IMR-90 (cell line): ENCODE measurements at regions not wholly inside any gene's neighbourhood (a gene's known extent, or its start where the extent isn't known, plus 50 kb on each side); places are given as distances from the start of the nearest gene placed in this dataset.

Experiments
- ATAC-seq: fragments of 200-7000 bp; cut with Tn5 transposase; 2 replicates; pipeline ENCODE4 v1.9.1; 2020; ENCODE audit warnings: low read depth, mild to moderate bottlenecking, moderate library complexity
- BruUV-seq: library from RNA; stranded (reverse); fragments of 400-500 nt; replicated peaks from 2 replicates; lab custom pipeline; 2021; lab: Mats Ljungman, UMichigan
- CTCF ChIA-PET: fragments of 300-600 bp; formaldehyde crosslinking; extraction: SDS; loops from one replicate; lab custom pipeline; 2021; ENCODE audit warnings: antibody characterized with exemption; lab: Yijun Ruan, JAX
- POLR2A ChIA-PET: fragments of 300-600 bp; sonication (Branson Sonifier 250); formaldehyde crosslinking; loops from one replicate; lab custom pipeline; 2022; ENCODE audit warnings: antibody characterized with exemption; ENCODE audit not compliant: unreplicated experiment; lab: Charles Lee
- DNase-seq: peaks from one replicate; pipeline ENCODE4 v3.0.0; 2013
- H2AFZ ChIP-seq: replicated peaks from 2 replicates; pipeline ENCODE3; 2013; ENCODE audit warnings: low read length, mild to moderate bottlenecking; ENCODE audit not compliant: poor library complexity
- H2AK5ac ChIP-seq: 2 replicates; pipeline ENCODE4 v1.6.1; 2013; ENCODE audit warnings: low read depth, low read length, inconsistent platforms
- H2AK9ac ChIP-seq: replicated peaks from 2 replicates; pipeline ENCODE3; 2013; ENCODE audit warnings: mild to moderate bottlenecking, low read depth, low read length, moderate library complexity; ENCODE audit not compliant: poor library complexity
- H2BK120ac ChIP-seq: 2 replicates; pipeline ENCODE4 v1.6.1; 2013; ENCODE audit warnings: low read depth, low read length, inconsistent platforms
- H2BK15ac ChIP-seq: 3 replicates; pipeline ENCODE4 v1.6.1; 2013; ENCODE audit warnings: low read depth, low read length, inconsistent platforms
- H2BK20ac ChIP-seq: 2 replicates; pipeline ENCODE4 v1.6.1; 2013; ENCODE audit warnings: low read depth, mild to moderate bottlenecking, inconsistent platforms, low read length, moderate library complexity
- H2BK5ac ChIP-seq: 2 replicates; pipeline ENCODE4 v1.6.1; 2013; ENCODE audit warnings: mild to moderate bottlenecking, low read depth, low read length, inconsistent platforms; ENCODE audit not compliant: poor library complexity, severe bottlenecking
- H3K14ac ChIP-seq: replicated peaks from 2 replicates; pipeline ENCODE4 v1.6.1; 2013; ENCODE audit warnings: low read depth, low read length, inconsistent platforms
- H3K18ac ChIP-seq: 2 replicates; pipeline ENCODE4 v1.6.1; 2013; ENCODE audit warnings: low read depth, low read length, control low read depth
- H3K23ac ChIP-seq: 2 replicates; pipeline ENCODE4 v1.6.1; 2013; ENCODE audit warnings: low read depth, low read length, inconsistent platforms
- H3K27ac ChIP-seq: 2 replicates; pipeline ENCODE4 v1.5.1; 2013; ENCODE audit warnings: mild to moderate bottlenecking, control low read depth, low read length; ENCODE audit not compliant: insufficient read depth
- H3K27me3 ChIP-seq: 2 replicates; pipeline ENCODE4 v1.6.1; 2013; ENCODE audit warnings: low read length; ENCODE audit not compliant: control insufficient read depth, insufficient read depth
- H3K36me3 ChIP-seq: 2 replicates; pipeline ENCODE4 v1.6.1; 2013; ENCODE audit warnings: low read length, mixed read lengths; ENCODE audit not compliant: control insufficient read depth, insufficient read depth
- H3K4ac ChIP-seq: 2 replicates; pipeline ENCODE4 v1.6.1; 2013; ENCODE audit warnings: low read depth, low read length, inconsistent platforms
- H3K4me1 ChIP-seq: 2 replicates; pipeline ENCODE4 v1.6.1; 2013; ENCODE audit warnings: low read length, mixed read lengths; ENCODE audit not compliant: control insufficient read depth, insufficient read depth
- H3K4me2 ChIP-seq: 2 replicates; pipeline ENCODE4 v1.6.1; 2013; ENCODE audit warnings: low read depth, mild to moderate bottlenecking, control low read depth, low read length, moderate library complexity
- H3K4me3 ChIP-seq: 2 replicates; pipeline ENCODE4 v1.5.1; 2013; ENCODE audit warnings: low read depth, mild to moderate bottlenecking, control low read depth, low read length, moderate library complexity; ENCODE audit not compliant: insufficient read depth
- H3K56ac ChIP-seq: 2 replicates; pipeline ENCODE4 v1.6.1; 2013; ENCODE audit warnings: low read length, inconsistent platforms; ENCODE audit not compliant: insufficient read depth; ENCODE audit errors: extremely low read depth
- H3K79me1 ChIP-seq, 2 experiments: 2 replicates each; pipeline ENCODE4 v1.6.1; 2013; ENCODE audit warnings: low read length in 2 of 2, inconsistent platforms in 1 of 2, low read depth in 1 of 2
- H3K9ac ChIP-seq: 2 replicates; pipeline ENCODE4 v1.6.1; 2013; ENCODE audit warnings: low read depth, low read length, control low read depth
- H3K9me1 ChIP-seq: 2 replicates; pipeline ENCODE4 v1.6.1; 2013; ENCODE audit warnings: low read length, inconsistent platforms; ENCODE audit not compliant: insufficient read depth
- H3K9me3 ChIP-seq: 2 replicates; pipeline ENCODE4 v1.6.1; 2013; ENCODE audit warnings: low read length; ENCODE audit not compliant: control insufficient read depth, insufficient read depth
- H4K20me1 ChIP-seq: 2 replicates; pipeline ENCODE4 v1.6.1; 2013; ENCODE audit warnings: low read length, inconsistent platforms; ENCODE audit not compliant: insufficient read depth
- H4K5ac ChIP-seq: 2 replicates; pipeline ENCODE4 v1.6.1; 2013; ENCODE audit warnings: mild to moderate bottlenecking, low read depth, low read length, control low read depth
- H4K8ac ChIP-seq, 2 experiments: 2 replicates each; pipeline ENCODE4 v1.6.1; 2013; ENCODE audit warnings: low read depth in 2 of 2, low read length in 2 of 2, control low read depth in 1 of 2, inconsistent platforms in 1 of 2
- H4K91ac ChIP-seq: 2 replicates; pipeline ENCODE4 v1.6.1; 2013; ENCODE audit warnings: low read depth, low read length, inconsistent platforms; ENCODE audit not compliant: insufficient read depth
- BHLHE40 ChIP-seq: fragments of 150-350 bp; IDR thresholded peaks from 2 replicates; pipeline ENCODE4 v1.6.1; 2016; ENCODE audit warnings: mild to moderate bottlenecking, low read depth, low read length
- CEBPB ChIP-seq: IDR thresholded peaks from 2 replicates; pipeline ENCODE4 v1.6.1; 2012; ENCODE audit warnings: low read depth, low read length, improper control_type of control experiment
- CHD1 ChIP-seq: IDR thresholded peaks from 2 replicates; pipeline ENCODE4 v1.6.1; 2012; ENCODE audit warnings: low read depth, low read length, improper control_type of control experiment
- CTCF ChIP-seq: conservative IDR thresholded peaks from 2 replicates; pipeline ENCODE4 v1.5.1; 2012; ENCODE audit warnings: mild to moderate bottlenecking, low read depth, low read length, improper control_type of control experiment
- ELK1 ChIP-seq: fragments of 150-350 bp; IDR thresholded peaks from 2 replicates; pipeline ENCODE4 v1.6.1; 2016; ENCODE audit warnings: low read depth, mild to moderate bottlenecking, low read length, moderate library complexity, borderline replicate concordance
- FOS ChIP-seq: fragments of 150-350 bp; IDR thresholded peaks from 2 replicates; pipeline ENCODE4 v1.6.1; 2016; ENCODE audit warnings: low read depth, low read length
- MAFK ChIP-seq: IDR thresholded peaks from 2 replicates; pipeline ENCODE4 v1.6.1; 2012; ENCODE audit warnings: low read depth, low read length, improper control_type of control experiment
- MAZ ChIP-seq: IDR thresholded peaks from 2 replicates; pipeline ENCODE4 v1.6.1; 2012; ENCODE audit warnings: low read depth, mild to moderate bottlenecking, low read length, improper control_type of control experiment, moderate library complexity, borderline replicate concordance
- MXI1 ChIP-seq: IDR thresholded peaks from 2 replicates; pipeline ENCODE4 v1.6.1; 2012; ENCODE audit warnings: low read depth, mild to moderate bottlenecking, low read length, moderate library complexity, borderline replicate concordance
- NFE2L2 ChIP-seq: fragments of 150-350 bp; IDR thresholded peaks from 2 replicates; pipeline ENCODE4 v1.6.1; 2016; ENCODE audit warnings: low read depth, mild to moderate bottlenecking, low read length
- POLR2A ChIP-seq: IDR thresholded peaks from 2 replicates; pipeline ENCODE4 v1.6.1; 2012; ENCODE audit warnings: mild to moderate bottlenecking, low read depth, low read length
- RAD21 ChIP-seq: IDR thresholded peaks from 2 replicates; pipeline ENCODE4 v1.6.1; 2012; ENCODE audit warnings: low read length, improper control_type of control experiment
- RCOR1 ChIP-seq: IDR thresholded peaks from 2 replicates; pipeline ENCODE4 v1.6.1; 2012; ENCODE audit warnings: mild to moderate bottlenecking, low read length, improper control_type of control experiment; ENCODE audit not compliant: insufficient replicate concordance
- RFX5 ChIP-seq: IDR thresholded peaks from 2 replicates; pipeline ENCODE4 v1.8.0; 2012; ENCODE audit warnings: low read depth, mild to moderate bottlenecking, low read length, moderate library complexity
- SMC3 ChIP-seq: fragments of 150-350 bp; IDR thresholded peaks from 2 replicates; pipeline ENCODE4 v1.6.1; 2016; ENCODE audit warnings: low read depth, mild to moderate bottlenecking, antibody characterized with exemption, low read length, moderate library complexity
- WGBS, 2 experiments: methylation state at CpG; one replicate each; pipeline versions ENCODE4 v1.1.5 to v1.1.7; 2013; ENCODE audit warnings: missing lambda C conversion rate in 2 of 2; ENCODE audit not compliant: insufficient read length in 1 of 2; ENCODE audit errors: extremely low coverage in 2 of 2; 5-methylcytosine and 5-hydroxymethylcytosine counted together
- dilution Hi-C: fragments of 300-500 bp; cut with HindIII; formaldehyde crosslinking; loops from one replicate; pipeline ENCODE4 v1.14.3; 2018; ENCODE audit warnings: low sequenced_read_pairs; ENCODE audit not compliant: unreplicated experiment
- in situ Hi-C: fragments of 300-500 bp; cut with MboI; formaldehyde crosslinking; loops from 3 replicates; pipeline ENCODE4 v1.14.3; 2019; ENCODE audit warnings: low sequenced_read_pairs, inconsistent platforms, mixed read lengths
- intact Hi-C: fragments of 100-400 bp; cut with micrococcal nuclease; formaldehyde crosslinking; loops from 2 replicates; pipeline ENCODE4 v1.10.0; 2022
- TF ChIP-seq, protein P1 (sequence below): fragments of 150-350 bp; IDR thresholded peaks from 2 replicates; pipeline ENCODE4 v1.6.1; 2017; ENCODE audit warnings: mild to moderate bottlenecking, antibody characterized with exemption, low read length, low read depth

DNA sequence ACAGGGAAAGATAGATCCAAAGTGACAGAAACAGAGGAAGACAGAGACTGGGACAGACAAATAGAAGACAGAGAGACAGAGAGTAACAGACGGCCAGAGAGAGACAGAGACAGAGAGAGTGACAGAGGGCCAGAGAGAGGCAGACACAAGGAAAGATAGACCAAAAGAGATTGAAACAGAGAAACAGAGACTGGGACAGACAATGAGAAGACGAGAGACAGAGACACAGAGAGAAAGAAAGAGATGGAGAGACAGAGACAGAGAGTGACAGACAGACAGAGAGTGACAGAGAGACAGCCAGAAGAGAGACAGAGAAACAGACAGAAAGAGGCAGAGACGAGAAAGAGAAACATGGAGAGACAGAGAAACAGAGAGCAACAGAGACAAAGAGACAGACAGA, 127.3 kb downstream of the UQCRFS1 start:
- no peak overlapping the region for H3K18ac ChIP-seq
- no peak overlapping the region for H3K4ac ChIP-seq
- no peaks in the 10 kb centered on the region for H3K9me1 ChIP-seq
- no peak overlapping the region for H3K14ac ChIP-seq
- no peak overlapping the region for H3K9ac ChIP-seq
- H2BK20ac ChIP-seq, result no peak overlapping the region
- H3K27me3 ChIP-seq, result no peaks in the 10 kb centered on the region
- no peak overlapping the region for H2BK5ac ChIP-seq
- no peak overlapping the region for H2BK120ac ChIP-seq
- H3K79me1 ChIP-seq, result no peaks in the 10 kb centered on the region
- no peak overlapping the region for H3K4me3 ChIP-seq
- in situ Hi-C loops (no loop called here), dilution Hi-C loops (no loop called here), intact Hi-C loops (no loop called here)
- no peaks in the 10 kb centered on the region for H4K20me1 ChIP-seq
- no peak overlapping the region for H2AK9ac ChIP-seq
- H3K56ac ChIP-seq, result no peak overlapping the region
- no peak overlapping the region for H2AK5ac ChIP-seq
- H4K5ac ChIP-seq, result no peak overlapping the region
- no peak for TF ChIP-seq NFE2L2
- TF ChIP-seq, protein P1, sequence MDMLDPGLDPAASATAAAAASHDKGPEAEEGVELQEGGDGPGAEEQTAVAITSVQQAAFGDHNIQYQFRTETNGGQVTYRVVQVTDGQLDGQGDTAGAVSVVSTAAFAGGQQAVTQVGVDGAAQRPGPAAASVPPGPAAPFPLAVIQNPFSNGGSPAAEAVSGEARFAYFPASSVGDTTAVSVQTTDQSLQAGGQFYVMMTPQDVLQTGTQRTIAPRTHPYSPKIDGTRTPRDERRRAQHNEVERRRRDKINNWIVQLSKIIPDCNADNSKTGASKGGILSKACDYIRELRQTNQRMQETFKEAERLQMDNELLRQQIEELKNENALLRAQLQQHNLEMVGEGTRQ, result no peak
- no peak for TF ChIP-seq SMC3
- TF ChIP-seq CHD1, result no peak
- TF ChIP-seq CTCF, result no peak
- TF ChIP-seq POLR2A, result no peak
- TF ChIP-seq RFX5, result no peak
- no peak for TF ChIP-seq BHLHE40
- no peak for TF ChIP-seq ELK1
- no peak for TF ChIP-seq MAZ
- no peak for TF ChIP-seq MXI1
- TF ChIP-seq RCOR1, result no peak
- TF ChIP-seq CEBPB, result no peak
- TF ChIP-seq MAFK, result no peak
- no peak for TF ChIP-seq FOS
- no peak for TF ChIP-seq RAD21
- no peaks in the 10 kb centered on the region for H3K36me3 ChIP-seq
- H3K4me2 ChIP-seq, result no peak overlapping the region
- H3K23ac ChIP-seq, result no peak overlapping the region
- DNase-seq (no peak), ATAC-seq (no peak)
- H4K8ac ChIP-seq, result no peak overlapping the region
- no peak overlapping the region for H3K27ac ChIP-seq
- no peak overlapping the region for H4K91ac ChIP-seq
- BruUV-seq, result no TSS peak
- H2BK15ac ChIP-seq, result no peak overlapping the region
- CTCF ChIA-PET, result no interaction called here
- WGBS, 2 experiments, result 38% methylated on average over 3 of the region's 3 CpGs; no CpG with 5 or more reads in 1 of the 2 experiments
- H3K4me1 ChIP-seq, result no peaks in the 10 kb centered on the region
- POLR2A ChIA-PET, result no interaction called here
- H3K9me3 ChIP-seq, result peaks cover 2% of the 10 kb centered on the region; the same call in 1 of the 2 replicates
- no peak overlapping the region for H2AFZ ChIP-seq
